Endodermal cell (in vitro differentiated cells): ENCODE measurements at regions not wholly inside any gene's neighbourhood (a gene's known extent, or its start where the extent isn't known, plus 50 kb on each side); places are given as distances from the start of the nearest gene placed in this dataset.

Experiments
- DNase-seq: peaks from one replicate; pipeline ENCODE4 v3.0.0-alpha.2; 2017
- H3K27ac ChIP-seq: 2 replicates; pipeline ENCODE4 v1.5.1; 2013; ENCODE audit warnings: mild to moderate bottlenecking, low read depth, low read length, moderate library complexity
- H3K27me3 ChIP-seq: 2 replicates; pipeline ENCODE4 v1.6.1; 2013; ENCODE audit warnings: mild to moderate bottlenecking, low read length, moderate library complexity; ENCODE audit not compliant: insufficient read depth, control insufficient read depth, poor library complexity, severe bottlenecking
- H3K36me3 ChIP-seq: 2 replicates; pipeline ENCODE4 v1.7.0; 2013; ENCODE audit warnings: mild to moderate bottlenecking, low read length, moderate library complexity; ENCODE audit not compliant: control insufficient read depth, insufficient read depth
- H3K4me1 ChIP-seq: one replicate; pipeline ENCODE4 v1.7.0; 2013; ENCODE audit warnings: low read length; ENCODE audit not compliant: control insufficient read depth, insufficient read depth
- H3K4me3 ChIP-seq: 2 replicates; pipeline ENCODE4 v1.5.1; 2013; ENCODE audit warnings: mild to moderate bottlenecking, low read length, moderate library complexity
- H3K9ac ChIP-seq: 2 replicates; pipeline ENCODE4 v1.6.1; 2013; ENCODE audit warnings: mild to moderate bottlenecking, low read length, moderate library complexity; ENCODE audit not compliant: poor library complexity, severe bottlenecking; ENCODE audit errors: extremely low read depth
- H3K9me3 ChIP-seq: 2 replicates; pipeline ENCODE4 v1.6.1; 2013; ENCODE audit warnings: mild to moderate bottlenecking, low read length, moderate library complexity; ENCODE audit not compliant: control insufficient read depth
- H3K27ac Mint-ChIP-seq: 2 replicates; pipeline ENCODE4 v1.8.0; 2020; ENCODE audit warnings: mixed read lengths
- H3K27me3 Mint-ChIP-seq: 2 replicates; pipeline ENCODE4 v1.8.0; 2021; ENCODE audit warnings: mild to moderate bottlenecking, mixed read lengths; ENCODE audit not compliant: insufficient read depth
- H3K36me3 Mint-ChIP-seq: 2 replicates; pipeline ENCODE4 v1.8.0; 2020; ENCODE audit warnings: low read depth, mixed read lengths
- H3K4me1 Mint-ChIP-seq: 2 replicates; pipeline ENCODE4 v1.8.0; 2020; ENCODE audit warnings: mixed read lengths
- H3K4me3 Mint-ChIP-seq: 2 replicates; pipeline ENCODE4 v1.8.0; 2020; ENCODE audit warnings: mild to moderate bottlenecking, moderate library complexity, mixed read lengths
- H3K9me3 Mint-ChIP-seq: 2 replicates; pipeline ENCODE4 v1.8.0; 2020; ENCODE audit warnings: mild to moderate bottlenecking, mixed read lengths
- whole genome bisulfite sequencing, 2 experiments: methylation state at CpG; one replicate each; pipeline versions ENCODE4 v1.1.5 to v1.1.7; 2013; ENCODE audit warnings: missing lambda C conversion rate in 2 of 2, mixed read lengths in 1 of 2; ENCODE audit not compliant: insufficient coverage in 1 of 2, insufficient read length in 1 of 2; 5-methylcytosine and 5-hydroxymethylcytosine counted together
- TF ChIP-seq, protein P1 (sequence below): fragments of 200-600 bp; sonication (generic); conservative IDR thresholded peaks from 2 replicates; pipeline ENCODE4 v1.5.0; 2021; ENCODE audit warnings: antibody characterized with exemption, mild to moderate bottlenecking

DNA sequence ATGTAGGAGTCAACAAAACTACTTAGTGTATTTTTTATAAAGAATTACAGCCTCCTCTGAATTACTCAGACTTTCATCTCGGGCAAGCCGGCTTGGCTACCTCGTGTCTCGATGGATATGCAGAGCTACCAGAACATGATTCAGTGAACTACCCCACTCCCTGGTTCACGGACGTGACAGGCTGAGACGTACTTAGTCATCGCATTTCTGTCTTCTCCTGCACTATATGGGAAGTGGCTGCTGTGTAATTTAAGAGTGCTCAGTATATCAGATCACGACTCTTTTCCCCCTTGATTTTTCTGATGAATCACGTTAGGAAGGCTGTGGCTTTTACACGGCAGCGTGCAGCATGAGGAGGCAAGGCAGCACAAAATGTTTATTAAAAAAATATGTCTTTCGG is 302.7 kb upstream of the ZFP64 start:
- H3K9me3 ChIP-seq = no peaks in the 10 kb centered on the region
- H3K27ac ChIP-seq = no peak overlapping the region
- WGBS, 2 experiments = 86 to 91% methylated on average over 5 to 13 of the region's 13 CpGs
- no peak for DNase-seq
- TF ChIP-seq, protein P1, sequence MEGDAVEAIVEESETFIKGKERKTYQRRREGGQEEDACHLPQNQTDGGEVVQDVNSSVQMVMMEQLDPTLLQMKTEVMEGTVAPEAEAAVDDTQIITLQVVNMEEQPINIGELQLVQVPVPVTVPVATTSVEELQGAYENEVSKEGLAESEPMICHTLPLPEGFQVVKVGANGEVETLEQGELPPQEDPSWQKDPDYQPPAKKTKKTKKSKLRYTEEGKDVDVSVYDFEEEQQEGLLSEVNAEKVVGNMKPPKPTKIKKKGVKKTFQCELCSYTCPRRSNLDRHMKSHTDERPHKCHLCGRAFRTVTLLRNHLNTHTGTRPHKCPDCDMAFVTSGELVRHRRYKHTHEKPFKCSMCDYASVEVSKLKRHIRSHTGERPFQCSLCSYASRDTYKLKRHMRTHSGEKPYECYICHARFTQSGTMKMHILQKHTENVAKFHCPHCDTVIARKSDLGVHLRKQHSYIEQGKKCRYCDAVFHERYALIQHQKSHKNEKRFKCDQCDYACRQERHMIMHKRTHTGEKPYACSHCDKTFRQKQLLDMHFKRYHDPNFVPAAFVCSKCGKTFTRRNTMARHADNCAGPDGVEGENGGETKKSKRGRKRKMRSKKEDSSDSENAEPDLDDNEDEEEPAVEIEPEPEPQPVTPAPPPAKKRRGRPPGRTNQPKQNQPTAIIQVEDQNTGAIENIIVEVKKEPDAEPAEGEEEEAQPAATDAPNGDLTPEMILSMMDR = no peak
- H3K4me1 ChIP-seq = no peaks in the 10 kb centered on the region
- Mint-ChIP-seq H3K4me1 (no peaks in the 10 kb centered on the region), H3K27ac (no peak overlapping the region), H3K4me3 (no peak overlapping the region), H3K9me3 (peaks cover 3% of the 10 kb centered on the region), H3K36me3 (no peaks in the 10 kb centered on the region), H3K27me3 (peaks cover 4% of the 10 kb centered on the region)
- no peaks in the 10 kb centered on the region for H3K36me3 ChIP-seq
- no peak overlapping the region for H3K9ac ChIP-seq
- H3K4me3 ChIP-seq = no peak overlapping the region
- H3K27me3 ChIP-seq = no peaks in the 10 kb centered on the region

DNA sequence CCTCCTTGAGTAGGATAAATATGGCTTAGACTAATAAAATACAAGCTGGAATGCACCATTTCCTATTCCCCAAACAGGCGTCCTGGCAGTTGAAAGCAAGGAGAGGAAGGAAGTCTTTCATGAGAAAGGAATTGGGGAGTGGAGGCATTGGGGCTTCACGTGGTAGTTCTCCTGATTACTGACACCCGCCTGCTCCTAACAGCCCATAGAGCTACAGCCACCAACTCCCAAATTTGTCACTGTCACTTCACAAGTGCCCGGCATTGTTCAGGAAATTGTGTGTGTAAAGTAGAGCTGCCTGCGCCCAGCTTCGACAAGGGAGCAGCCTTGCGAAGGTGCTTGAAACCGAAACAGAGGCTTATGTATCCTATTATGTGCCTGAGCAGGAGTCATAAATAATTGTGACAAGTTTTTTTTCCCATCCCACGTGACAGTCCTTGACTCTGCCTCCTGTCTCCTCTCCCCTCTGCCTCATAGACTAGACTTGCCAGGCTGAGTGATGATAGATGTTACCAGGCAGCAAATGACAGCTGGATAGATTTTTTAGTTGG is 301.7 kb upstream of the ZFP64 start:
- TF ChIP-seq, protein P1 = no peak
- H3K27ac Mint-ChIP-seq = no peak overlapping the region
- 86% methylated on average over 8 of the region's 9 CpGs; no CpG with 5 or more reads in 1 of the 2 experiments for WGBS, 2 experiments
- H3K4me1 ChIP-seq = no peaks in the 10 kb centered on the region
- no peak overlapping the region for H3K4me3 ChIP-seq
- DNase-seq = no peak
- no peaks in the 10 kb centered on the region for H3K9me3 ChIP-seq
- peaks cover 4% of the 10 kb centered on the region for H3K27me3 Mint-ChIP-seq
- H3K9me3 Mint-ChIP-seq = peaks cover 3% of the 10 kb centered on the region
- no peak overlapping the region for H3K9ac ChIP-seq
- H3K4me1 Mint-ChIP-seq = no peaks in the 10 kb centered on the region
- H3K27ac ChIP-seq = peak overlapping the region; percentile 21
- H3K27me3 ChIP-seq = no peaks in the 10 kb centered on the region
- H3K4me3 Mint-ChIP-seq = no peak overlapping the region
- H3K36me3 ChIP-seq = no peaks in the 10 kb centered on the region
- no peaks in the 10 kb centered on the region for H3K36me3 Mint-ChIP-seq

DNA sequence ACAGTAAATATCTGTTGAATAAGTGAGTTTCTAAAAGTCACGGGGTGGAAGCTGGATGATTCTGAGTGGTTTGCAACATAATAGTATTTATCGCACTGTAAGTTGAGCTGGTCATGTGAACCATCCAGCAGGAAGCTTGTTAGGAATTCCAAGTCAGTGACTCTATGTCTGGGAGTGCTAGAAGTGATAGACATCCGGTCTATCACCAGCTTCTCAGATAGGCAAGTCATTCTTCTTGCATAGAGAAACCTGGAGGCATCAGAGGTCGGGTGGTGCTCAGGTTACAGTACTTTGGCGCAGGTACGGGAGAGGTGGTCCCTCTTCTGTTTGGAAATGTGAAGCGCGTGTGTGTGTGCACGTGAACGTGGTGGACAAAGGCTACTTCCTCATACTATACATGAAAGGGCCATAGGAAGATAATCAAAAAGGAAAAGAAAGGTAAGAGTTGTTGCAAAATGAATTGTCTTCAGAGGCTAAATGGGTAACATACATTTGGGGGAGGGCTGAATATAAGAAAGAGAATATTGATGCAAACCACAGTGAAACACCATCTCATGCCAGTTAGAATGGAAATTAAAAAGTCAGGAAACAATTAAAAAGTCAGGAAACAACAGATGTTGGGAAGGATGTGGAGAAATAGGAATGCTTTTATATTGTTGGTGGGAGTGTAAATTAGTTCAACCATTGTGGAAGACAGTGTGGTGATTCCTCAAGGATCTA is 299.3 kb upstream of the ZFP64 start:
- no peaks in the 10 kb centered on the region for H3K36me3 ChIP-seq
- H3K4me1 Mint-ChIP-seq = no peaks in the 10 kb centered on the region
- peaks cover 3% of the 10 kb centered on the region for H3K9me3 Mint-ChIP-seq
- no peaks in the 10 kb centered on the region for H3K4me1 ChIP-seq
- no peak overlapping the region for H3K4me3 Mint-ChIP-seq
- no peak overlapping the region for H3K9ac ChIP-seq
- H3K27me3 Mint-ChIP-seq = peaks cover 4% of the 10 kb centered on the region
- H3K27ac Mint-ChIP-seq = no peak overlapping the region
- 87 to 89% methylated on average over 2 to 10 of the region's 10 CpGs for WGBS, 2 experiments
- DNase-seq = no peak
- H3K4me3 ChIP-seq = no peak overlapping the region
- no peaks in the 10 kb centered on the region for H3K36me3 Mint-ChIP-seq
- H3K9me3 ChIP-seq = no peaks in the 10 kb centered on the region
- TF ChIP-seq, protein P1 = no peak
- no peak overlapping the region for H3K27ac ChIP-seq
- H3K27me3 ChIP-seq = no peaks in the 10 kb centered on the region
